CD4-positive, alpha-beta T cell treated with Interleukin-17A for 4 hours (primary cell): ENCODE measurements at regions not wholly inside any gene's neighbourhood (a gene's known extent, or its start where the extent isn't known, plus 50 kb on each side); places are given as distances from the start of the nearest gene placed in this dataset.

Experiments used
- DNase-seq: peaks from one replicate; pipeline ENCODE4 v3.0.0-alpha.2; 2020; ENCODE audit warnings: mixed read lengths

DNA sequence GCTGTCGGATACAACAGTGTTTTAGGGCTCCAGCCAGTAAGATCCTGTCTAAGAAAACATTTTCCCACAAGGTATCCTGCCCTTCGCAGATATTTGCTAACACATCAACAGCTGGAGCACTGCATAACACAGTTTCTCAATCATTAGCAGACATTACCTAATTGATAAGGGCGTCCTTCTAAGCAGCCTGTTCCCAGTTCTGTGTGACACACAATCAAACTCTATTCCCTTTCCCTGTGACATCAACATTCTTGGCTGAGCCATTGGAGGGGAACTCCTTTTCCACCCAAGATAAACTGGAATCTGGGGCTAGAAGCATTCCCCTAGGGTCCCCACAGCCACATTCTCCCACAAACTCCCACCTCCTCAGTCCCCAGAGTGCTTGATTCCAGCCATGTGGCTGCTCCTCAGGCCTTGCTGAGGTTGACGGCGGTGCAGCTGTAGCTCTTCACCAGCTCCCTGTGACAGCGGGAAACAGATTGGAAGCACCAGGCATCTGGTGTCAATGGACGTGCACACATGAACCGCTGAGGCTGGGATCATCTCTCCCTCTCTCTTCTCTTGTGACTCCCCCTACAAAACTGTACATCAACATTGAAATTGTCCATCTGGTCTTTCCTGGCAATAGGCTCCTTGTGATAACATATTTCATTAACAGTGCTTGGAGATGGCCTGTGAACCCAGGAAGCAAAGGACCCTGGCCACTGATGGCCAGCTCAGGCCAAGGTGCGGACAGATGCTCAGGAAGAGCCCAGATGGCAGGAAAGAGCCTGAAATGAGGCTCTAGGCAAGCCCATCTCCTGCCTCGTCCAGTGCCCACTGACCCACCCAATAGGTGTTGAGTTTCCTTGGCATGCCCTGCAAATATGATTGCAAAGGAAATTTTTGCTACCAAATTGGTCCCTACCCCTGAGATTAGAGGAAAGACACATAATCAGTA is 131.1 kb upstream of the TBX20 start:
- DNase-seq: no peak

DNA sequence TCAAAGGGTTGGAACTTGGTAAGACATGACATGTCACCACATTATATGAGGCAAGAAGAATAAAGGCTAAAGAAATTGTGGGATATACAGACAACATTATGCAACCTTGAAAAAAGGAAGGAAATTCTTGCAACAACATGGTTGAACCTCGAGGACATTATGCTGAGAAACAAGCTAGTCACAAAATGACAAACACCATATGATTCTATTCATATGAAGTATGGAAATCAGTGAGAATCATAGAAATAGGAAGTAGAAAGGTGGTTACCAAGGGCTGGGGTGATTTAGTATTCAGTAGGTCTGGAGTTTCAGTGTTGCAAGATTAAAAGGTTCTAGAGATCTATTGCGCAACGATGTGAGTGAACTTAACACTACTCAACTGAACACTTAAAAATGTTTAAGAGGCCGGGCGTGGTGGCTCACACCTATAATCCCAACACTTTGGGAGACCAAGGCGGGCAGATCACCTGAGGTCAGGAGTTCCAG is 126.9 kb upstream of the TBX20 start:
- no peak for DNase-seq

DNA sequence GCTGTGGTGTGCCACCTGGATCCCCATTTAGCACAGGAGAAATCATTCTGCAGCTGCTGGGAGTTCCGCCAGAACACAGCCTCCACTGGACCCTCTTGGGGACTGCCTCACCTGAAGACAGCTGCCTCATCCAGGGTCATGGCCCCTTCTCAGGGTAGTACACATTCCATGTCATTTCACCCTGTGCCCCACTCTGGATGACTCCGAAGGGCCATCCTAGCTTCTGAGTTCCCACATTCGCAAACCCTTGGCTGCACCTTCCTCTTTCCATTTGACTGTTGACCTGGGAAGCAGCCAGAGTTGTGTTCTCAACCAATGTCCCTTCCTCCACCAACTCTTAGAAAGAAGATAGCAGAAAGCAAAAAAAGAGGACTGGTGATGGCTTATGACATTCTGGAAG is 125.6 kb upstream of the TBX20 start:
- no peak for DNase-seq

DNA sequence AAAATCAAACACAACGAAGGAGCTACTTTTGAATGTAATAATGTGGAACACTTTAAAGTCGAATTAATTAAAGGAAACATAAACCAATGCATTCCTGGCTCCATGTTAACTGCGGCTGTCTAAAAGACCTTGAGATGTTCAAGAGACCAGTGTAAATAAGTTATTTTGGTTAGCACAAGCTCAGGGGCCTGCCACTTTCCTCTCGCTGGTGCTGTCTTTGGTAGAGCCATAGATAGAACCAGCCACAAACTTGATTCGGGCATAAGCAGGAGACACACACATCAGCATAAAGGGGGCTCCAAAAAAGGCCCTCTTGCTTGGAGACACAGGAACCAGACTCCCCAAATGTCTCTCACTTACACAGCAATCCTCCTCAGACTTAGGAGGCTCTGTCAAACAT is 121.6 kb upstream of the TBX20 start:
- no peak for DNase-seq

DNA sequence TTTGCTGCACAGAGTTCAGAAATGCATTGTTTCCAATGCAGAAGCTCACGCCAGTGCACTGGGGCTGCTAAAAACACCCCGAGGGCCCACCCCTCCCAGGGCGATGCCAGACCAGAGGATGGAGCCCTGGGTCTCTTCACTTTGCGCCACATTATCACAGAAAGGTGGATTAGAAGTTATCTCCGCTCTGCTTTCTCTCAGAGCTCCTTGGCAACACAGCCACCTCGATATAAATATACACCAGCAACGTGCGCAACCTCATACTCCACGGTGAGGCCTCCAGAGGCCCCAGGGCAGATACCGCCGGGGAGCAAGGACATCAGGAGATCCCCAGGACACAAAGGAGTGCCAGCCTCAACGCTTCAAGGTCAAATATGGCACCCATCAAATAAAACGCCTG is 121.0 kb upstream of the TBX20 start:
- no peak for DNase-seq

- DNase-seq: no peak
Observed at GRCh38 chr7:35371221-35371620, 117.3 kb upstream of the TBX20 start.

DNA sequence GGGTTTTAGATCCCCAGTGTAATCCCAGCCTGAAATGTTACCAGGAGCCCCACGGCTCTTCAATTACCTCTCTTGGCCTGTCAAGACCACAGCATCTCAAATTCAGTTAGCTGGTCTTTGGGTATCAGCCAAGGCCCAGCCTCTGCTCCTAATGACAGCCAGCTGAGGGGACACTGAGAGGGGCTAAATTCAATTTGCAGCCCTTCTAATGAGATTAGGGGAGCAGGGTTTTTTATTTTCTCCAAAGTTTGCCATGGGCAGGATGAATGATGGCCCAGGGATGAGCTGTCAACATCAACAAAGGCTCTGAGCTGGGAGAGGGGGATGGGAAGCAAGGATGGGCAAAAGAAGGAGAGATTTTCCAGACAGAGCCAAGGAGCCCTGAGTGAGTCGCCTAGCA is 116.8 kb upstream of the TBX20 start:
- DNase-seq: no peak

DNA sequence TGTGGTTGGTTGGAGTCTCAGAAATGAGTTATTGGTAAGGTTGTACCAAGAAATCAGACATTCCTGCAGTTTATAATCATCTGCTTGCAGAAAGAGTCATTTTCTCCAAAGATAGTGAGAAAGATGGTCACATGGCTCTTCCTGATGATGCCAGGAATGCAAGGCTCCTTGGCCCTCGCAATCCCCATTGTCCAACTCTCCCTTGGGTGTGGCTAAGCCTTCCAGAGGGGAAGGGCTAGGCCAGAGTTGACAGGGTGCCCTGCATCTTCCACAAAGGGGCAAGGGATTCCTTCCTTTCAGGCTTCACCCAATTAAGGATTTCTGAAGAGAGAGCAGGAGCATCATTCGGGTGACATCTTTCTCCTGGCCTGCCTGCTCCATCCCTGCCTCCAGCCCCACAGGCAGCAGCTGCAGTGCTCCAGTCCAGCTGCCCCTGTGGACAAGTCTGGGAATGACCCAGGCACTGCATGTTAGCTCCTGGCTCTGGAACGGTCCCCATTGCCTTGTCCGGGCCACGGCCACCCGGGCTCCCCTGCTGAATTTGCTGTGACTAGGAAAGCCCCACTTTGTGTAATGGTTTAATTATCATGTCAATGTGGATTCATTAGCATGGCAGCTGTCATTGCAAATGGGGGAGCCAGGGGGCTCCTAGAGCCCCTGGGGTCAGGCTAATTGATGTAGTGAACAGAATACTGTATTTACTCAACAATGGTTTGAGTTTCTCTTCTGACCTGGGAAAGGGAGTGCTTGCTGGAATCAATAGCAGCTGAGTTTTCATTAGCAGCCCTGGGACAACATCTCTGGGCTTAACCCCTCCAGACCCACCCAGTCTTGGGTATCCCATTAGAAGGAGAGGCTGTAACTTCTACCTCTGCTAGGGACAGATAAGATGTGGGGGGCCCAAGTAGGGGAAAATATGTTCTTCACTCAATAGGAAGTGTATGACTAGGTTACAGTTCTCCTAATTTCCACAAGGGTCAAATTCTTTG is 112.6 kb upstream of the TBX20 start:
- DNase-seq: no peak

DNA sequence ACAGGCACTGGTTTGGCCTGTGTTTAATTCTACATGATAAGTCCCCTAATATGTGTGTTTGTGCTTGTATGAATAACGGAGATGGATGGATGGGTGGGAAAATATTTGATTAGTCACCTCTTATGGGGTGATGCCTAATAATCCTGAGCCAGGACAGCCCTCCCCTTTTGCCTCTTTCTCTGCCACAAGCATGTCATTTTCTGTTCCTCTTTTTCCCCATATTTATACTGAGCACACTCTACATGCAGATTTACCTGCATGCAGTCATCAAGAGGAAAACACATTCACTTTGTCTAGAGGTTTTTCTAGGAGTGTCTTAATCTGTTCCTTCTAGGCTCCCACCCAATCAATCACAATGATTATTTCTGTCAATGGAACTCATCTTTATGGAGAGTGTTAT is 111.6 kb upstream of the TBX20 start:
- no peak for DNase-seq

DNA sequence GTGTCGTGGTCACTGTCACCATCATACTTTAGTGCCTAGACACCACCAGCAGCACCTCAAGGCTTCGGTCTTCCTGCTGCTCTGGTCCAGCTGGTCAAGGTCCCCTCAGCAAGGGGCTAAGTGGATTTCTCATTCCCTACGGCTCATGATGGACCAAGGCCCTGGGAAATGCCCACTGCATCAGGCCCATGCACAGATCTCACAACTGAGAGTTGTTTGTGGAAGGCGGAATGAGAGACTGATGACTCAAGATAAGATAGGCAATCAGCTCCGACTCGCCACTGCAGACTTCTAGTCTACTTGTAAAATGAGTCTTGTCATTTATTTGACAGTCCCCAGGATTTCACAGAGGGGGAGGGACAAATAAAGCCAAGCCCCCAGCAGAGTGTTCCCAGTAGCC is 108.4 kb upstream of the TBX20 start:
- no peak for DNase-seq

DNA sequence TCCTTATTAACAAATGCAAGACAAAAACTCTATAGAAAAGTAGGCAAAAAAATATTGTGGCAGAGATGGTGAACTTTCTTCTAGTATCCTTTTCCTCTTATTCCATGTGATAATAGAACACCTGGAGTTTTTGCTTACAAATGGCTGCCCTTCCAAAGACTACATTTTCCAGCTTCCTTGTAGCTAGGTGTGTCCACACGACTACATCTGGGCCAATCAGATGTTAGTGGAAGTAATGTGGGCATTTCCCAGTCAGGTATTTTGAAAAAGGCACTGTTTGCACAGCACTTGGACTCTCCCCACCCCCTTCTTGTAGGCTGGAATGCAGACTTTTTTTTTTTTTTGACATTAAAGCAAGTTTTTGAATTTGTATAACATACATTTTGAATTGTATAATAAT is 105.5 kb upstream of the TBX20 start:
- no peak for DNase-seq

DNA sequence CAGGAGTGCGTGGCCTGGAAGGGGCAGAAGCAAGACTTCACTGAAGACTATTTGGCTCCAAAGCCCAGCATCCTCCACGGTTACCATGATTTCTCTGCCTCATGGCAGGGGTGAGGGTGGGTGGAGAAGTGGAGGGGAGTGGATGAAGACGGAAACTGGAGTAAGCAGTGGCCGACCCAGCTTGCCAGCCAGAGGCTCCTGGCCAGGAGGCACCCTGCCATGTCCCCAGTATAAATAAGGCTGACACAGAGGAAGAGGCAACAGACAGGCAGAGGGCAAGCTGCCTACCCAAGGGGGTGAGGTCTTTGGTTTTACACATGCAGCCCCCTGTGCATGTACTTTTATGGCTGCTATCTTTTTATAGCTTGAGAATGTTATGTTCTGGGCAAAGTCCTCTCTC is 102.6 kb upstream of the TBX20 start:
- no peak for DNase-seq

DNA sequence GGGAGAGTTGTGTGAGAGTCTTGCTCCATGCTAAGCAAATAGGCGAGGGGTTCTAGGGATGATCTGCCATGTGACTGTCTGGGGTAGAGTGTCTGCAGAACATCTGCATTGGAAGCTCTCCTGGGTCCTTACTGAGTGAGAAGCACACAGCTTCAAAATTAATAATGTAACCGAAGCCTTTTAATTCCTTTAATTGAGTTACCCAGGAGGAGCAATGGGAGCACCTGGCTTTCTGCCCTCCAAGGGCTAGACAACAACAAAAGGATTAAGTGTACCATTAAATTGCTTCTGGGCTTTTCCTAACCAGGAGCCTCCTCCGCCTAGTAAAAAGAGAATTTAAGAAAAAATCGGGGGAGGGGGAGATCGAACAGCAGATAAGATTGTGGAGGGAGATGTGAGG is 102.0 kb upstream of the TBX20 start:
- DNase-seq: no peak

- DNase-seq: no peak
Observed at GRCh38 chr7:35355199-35355598, 101.3 kb upstream of the TBX20 start.

- no peak for DNase-seq
Observed at GRCh38 chr7:35353481-35353880, 99.6 kb upstream of the TBX20 start.

DNA sequence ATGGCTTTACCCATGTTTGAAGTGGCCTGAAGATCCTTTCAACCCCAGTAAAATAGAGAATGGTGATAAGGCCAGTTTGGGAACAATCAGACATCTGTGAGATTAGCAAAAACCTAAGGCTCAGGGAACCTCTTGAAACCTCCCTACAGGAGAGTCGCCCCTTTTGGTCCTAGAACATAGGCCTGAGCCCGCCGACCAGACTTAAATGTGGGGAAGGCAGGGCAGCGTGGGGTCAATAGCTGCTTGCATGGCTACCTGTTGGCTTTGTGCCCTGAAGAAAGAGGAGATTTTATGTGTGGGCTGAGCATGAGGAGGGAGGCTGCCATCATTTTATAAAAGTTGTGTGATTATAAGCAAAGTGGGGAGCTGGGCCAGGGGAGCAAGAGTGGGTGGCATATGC is 97.6 kb upstream of the TBX20 start:
- no peak for DNase-seq

GRCh38 chr7:35348611-35349400 is 94.9 kb upstream of the TBX20 start:
- DNase-seq: no peak

DNA sequence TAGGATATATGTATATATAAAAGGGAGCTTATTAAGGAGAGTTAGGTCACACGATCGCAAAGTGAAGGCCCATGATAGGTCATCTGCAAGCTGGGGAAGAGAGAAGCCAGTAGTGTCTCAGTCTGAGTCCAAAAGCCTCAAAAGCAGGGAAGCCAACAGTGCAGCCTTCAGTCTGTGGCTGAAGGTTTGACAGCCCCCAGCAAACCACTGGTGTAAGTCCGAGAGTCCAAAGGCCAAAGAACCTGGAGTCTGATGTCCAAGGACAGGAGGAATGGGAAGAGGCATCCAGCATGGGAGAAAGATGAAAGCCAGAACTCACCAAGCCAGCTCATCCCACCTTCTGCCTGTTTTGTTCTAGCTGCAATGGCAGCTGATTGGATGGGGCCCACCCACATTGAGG is 88.9 kb upstream of the TBX20 start:
- DNase-seq: no peak

DNA sequence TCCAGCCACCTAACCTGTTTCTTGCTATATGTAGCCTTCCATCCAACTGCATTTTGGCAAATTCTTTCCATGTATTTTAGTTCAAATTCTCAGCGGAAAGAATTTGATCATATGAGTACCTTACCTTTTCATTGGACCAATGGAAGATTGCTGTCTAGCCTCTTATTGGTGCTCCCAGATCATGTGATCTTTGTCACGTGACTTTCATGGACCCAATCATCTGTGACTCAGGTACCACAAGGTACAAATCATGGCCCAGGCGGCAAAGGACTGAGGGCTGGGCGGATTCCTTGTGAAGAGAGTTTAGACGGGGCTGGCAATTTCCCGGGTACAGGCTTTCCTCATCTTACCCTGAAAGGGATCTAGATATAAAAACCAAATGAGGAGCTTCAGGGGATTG is 85.9 kb upstream of the TBX20 start:
- DNase-seq: no peak

- DNase-seq: no peak
Observed at GRCh38 chr7:35336444-35336843, 82.5 kb upstream of the TBX20 start.

DNA sequence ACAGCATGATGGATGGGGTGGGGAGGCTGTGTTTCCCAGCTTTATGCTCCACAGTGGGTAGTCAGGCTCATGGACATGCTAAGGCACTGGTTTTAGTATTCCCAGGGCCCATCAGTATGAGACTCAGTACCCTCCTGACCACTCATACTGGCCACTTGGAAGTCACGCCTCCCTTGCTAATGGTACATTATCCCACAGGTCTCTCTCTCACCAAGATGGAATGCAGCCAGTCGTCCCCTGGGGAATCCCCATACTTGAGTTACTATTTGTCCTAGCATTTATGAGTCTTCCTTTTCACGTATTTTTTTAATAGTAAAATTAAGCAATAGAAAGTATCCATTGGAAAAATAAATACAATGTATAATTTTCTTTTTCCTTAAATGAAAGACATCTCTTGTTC is 80.6 kb upstream of the TBX20 start:
- DNase-seq: no peak

- no peak for DNase-seq
Observed at GRCh38 chr7:35333265-35333664, 79.4 kb upstream of the TBX20 start.
